NCI-H69 (cell line): ENCODE measurements at regions not wholly inside any gene's neighbourhood (a gene's known extent, or its start where the extent isn't known, plus 50 kb on each side); places are given as distances from the start of the nearest gene placed in this dataset.
"Not testable (repeated sequence)": the region's sequence is repeated elsewhere in the genome, so short reads cannot be mapped to it uniquely, and the experiment has no call there.

Experiments
- DNase-seq: peaks from one replicate; lab custom pipeline; 2025; lab: John Stamatoyannopoulos, UW

DNA sequence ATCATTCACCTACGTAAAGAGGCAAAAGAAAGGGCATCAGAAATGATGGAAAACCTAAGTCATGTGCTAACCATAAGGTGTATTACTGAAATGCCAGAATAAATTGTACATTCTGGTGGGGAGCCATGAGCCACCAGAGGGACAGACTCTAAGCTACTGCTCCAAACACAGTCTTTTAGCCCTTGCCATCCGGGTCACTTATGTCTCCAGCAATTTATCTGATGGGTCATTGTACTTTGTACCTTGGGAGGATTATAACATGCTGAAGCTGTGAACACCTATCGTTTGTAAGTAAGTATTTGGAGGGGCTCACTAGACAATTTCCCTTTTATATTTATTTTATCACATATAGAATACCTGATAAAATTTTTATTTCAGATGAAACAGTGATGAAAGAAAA is 495.1 kb downstream of the KIF4B start:
- DNase-seq, result peak; percentile 27

DNA sequence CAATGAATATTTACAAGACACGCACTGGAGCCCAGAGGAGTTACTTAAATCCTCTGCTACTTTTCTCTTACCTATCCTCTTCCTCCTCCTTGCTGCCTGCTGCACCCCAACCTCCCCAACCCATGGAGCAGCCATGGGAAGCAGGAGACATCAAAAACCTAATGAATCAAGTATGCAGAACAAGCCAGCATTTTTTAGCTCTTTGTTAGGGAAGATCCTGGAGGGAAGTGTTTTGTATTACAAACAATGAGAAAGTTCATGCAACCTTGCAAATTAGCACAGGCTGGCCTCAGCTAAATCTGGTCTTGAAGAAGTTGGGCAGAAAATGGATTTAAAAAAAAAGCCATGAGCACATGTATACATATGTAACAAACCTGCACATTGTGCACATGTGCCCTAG is 498.8 kb downstream of the KIF4B start:
- peak; percentile 46 for DNase-seq

- peak; percentile 12 for DNase-seq
Measured at GRCh38 chr5:155514105-155514563, 500.6 kb downstream of the KIF4B start.

GRCh38 chr5:155522540-155522939 is 509.0 kb downstream of the KIF4B start:
- no peak for DNase-seq

DNA sequence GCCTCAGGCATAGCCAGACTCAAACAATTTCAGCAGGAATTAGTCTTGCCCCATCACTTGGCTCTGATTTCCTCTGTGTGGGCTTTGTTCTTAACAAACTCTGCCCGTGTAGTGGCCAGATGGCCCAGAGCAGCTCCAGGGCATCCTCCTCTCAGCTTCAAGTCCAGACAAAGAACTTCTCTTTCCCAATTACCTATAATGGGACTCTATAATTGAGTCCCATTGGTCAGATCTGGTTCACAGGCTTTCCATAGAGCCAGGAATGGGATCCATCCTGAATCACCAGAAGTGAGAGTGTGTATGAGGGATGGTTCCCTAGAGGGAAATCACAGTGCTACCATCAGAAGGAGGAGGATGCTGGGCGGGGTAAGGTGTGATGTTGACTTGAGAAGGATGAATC is 515.8 kb downstream of the KIF4B start:
- peak; percentile 100 for DNase-seq

DNA sequence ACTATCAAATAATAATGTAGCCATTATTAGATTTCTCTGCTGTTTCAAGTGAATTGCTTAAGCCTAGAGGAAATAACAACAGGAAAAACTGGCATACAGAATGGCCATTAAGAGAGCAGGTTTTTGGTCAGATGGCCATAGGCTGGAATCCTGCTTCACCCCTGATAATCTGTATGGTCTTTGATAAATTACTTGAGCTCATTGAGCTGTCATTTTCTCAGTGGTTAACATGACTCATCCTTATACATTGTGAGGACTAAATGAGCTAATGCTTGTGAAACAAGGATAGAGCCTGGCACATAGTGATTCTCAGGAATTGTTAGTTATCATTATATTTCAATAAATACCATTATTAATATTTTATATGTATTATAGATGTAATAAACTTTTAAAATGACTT is 516.5 kb downstream of the KIF4B start:
- peak; percentile 93 for DNase-seq

DNA sequence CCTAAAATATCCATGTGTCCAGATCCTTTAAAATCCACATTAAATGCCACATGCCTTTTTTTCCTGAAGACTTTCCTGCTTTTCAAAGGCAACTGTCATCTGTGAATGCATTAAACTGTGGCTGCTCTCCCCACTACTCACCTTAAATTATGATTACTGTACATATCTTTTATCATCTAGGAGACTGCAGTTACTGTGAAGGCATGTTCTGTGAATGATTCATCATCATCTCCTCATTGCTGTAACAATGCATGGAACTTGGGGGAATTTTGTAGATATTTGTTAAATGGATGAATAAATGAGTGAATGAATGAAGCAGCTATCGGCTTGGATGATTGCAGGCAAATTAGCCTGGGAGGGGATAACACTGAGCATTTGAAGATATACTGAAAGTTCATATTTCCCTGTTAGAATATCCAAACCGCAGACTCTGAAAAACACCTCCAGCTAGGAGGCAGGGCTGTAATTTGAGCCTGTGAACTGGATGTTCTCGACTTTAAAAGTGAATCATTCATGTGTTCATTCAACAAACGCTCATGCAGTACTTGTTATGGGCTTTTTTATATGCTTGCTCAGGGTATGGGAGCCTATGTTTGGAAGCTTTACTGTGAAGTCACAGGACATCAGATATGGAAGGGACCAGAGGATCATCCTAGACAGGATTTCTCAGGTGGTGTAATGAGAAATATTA is 519.2 kb downstream of the KIF4B start:
- DNase-seq, result peak; percentile 59

- peak; percentile 99 for DNase-seq
Measured at GRCh38 chr5:155540000-155540595, 526.5 kb downstream of the KIF4B start.

- DNase-seq, result peak; percentile 96
Measured at GRCh38 chr5:155546075-155546474, 532.5 kb downstream of the KIF4B start.

GRCh38 chr5:155554500-155554899 is 540.9 kb downstream of the KIF4B start:
- DNase-seq, result no peak

GRCh38 chr5:155556222-155556621 is 542.7 kb downstream of the KIF4B start:
- no peak for DNase-seq

GRCh38 chr5:155556700-155557099 is 543.1 kb downstream of the KIF4B start:
- DNase-seq, result no peak

- no peak for DNase-seq
Measured at GRCh38 chr5:155562158-155562557, 548.6 kb downstream of the KIF4B start.

- DNase-seq, result no peak
Measured at GRCh38 chr5:155564541-155564940, 551.0 kb downstream of the KIF4B start.

DNA sequence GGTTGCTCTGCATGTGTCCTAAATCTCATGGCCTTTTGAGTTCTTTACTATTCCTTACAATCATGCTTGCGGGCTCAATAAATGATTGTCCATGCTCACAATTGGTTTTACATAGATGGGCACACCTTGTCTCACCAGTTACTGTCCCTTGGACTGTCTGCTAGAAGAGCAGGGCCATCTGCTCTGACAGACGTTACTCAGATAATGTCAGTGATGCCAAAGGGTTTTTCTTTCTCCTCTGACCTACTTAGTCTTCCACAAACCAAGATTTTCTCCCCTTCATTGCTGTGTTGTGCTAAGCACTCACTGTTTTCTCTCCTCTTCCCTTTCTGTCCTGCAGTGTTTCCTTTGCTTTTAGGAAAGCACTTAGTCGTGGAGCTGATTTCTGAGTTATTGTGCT is 562.3 kb downstream of the KIF4B start:
- peak; percentile 30 for DNase-seq

DNA sequence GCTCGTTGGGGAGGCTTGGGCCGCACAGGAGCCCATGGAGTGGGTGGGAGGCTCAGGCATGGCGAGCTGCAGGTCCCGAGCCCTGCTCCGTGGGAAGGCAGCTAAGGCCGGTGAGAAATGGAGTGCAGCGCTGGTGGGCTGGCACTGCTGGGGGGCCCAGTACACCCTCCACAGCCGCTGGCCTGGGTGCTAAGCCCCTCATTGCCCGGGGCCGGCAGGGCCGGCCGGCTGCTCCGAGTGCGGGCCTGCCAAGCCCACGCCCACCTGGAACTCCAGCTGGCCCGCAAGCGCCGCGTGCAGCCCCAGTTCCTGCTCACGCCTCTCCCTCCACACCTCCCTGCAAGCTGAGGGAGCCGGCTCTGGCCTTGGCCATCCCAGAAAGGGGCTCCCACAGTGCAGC is 573.3 kb downstream of the KIF4B start:
- DNase-seq, result not testable (repeated sequence)

GRCh38 chr5:155587458-155587857 is 573.9 kb downstream of the KIF4B start:
- peak; percentile 95 for DNase-seq

GRCh38 chr5:155591273-155591672 is 577.7 kb downstream of the KIF4B start:
- DNase-seq, result peak; percentile 33

DNA sequence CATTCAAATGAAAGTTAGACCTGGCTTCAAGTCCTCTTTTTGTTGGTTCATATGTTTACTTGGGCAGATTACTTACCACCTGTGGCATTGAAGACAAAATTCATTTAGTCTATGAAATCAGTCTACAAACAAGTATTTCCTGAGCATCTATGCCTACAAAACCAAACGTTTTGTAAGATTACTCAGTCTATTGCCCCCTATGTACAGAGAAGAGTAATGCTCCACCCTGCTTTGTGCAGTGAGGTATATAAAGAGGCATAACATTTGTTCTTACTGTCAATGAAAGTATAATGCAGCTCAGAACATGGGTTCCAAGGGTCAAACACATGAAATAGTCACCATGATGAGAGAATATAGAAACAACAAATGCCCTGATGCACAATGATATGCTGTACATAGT is 580.7 kb downstream of the KIF4B start:
- DNase-seq, result no peak

DNA sequence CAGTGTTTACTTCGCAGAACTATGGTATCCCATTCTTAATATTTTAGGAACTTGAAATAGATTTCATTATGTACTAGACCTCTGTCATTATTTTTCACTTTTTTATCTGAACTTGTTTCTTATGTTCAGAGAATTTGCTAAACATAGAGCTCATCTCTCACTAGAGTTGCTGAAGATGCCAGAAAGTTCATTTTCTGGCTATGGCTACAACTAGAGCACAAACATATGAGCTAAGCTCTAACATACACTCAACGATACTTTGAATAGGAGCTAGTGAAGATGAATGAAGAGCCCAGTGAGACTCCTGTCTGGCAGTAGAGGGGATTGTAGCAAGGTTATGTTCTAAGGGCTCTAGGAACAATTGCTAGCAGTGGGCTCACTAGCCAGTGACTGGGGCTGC is 582.2 kb downstream of the KIF4B start:
- DNase-seq, result no peak

DNA sequence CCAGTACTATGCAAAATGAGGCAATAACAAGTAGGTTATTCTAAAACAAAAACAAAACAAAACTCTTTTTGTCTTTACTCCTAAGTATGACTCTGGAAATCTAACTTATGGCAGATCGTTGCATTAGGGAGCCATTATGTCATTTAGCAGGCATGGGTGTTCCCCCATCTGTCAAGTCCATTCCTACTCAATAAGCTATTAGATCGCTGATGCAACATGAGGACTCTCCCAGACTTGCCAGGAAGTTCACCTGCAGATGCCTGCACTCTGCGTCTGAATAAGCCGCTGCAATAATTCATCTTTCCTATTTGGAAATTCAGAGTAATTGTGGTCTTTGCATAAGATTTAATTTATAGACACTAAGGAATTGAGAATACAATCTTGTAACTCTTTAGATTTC is 585.0 kb downstream of the KIF4B start:
- peak; percentile 89 for DNase-seq

- no peak for DNase-seq
Measured at GRCh38 chr5:155605920-155606319, 592.4 kb downstream of the KIF4B start.

- peak; percentile 77 for DNase-seq
Measured at GRCh38 chr5:155616779-155617392, 603.3 kb downstream of the KIF4B start.
